Esophagus squamous epithelium (tissue), 4 donors: ENCODE measurements at regions not wholly inside any gene's neighbourhood (a gene's known extent, or its start where the extent isn't known, plus 50 kb on each side); places are given as distances from the start of the nearest gene placed in this dataset.

Experiments used
- POLR2A ChIP-seq, 4 donors: fragments of 450-650 bp; IDR thresholded peaks; one replicate each; pipeline ENCODE4 v1.6.1; 2017; ENCODE audit warnings: antibody characterized with exemption in 4 of 4, mild to moderate bottlenecking in 4 of 4, moderate library complexity in 3 of 4
- TF ChIP-seq, protein P1 (sequence below), 6 experiments: fragments of 450-650 bp in 4 of 6; fragments of 200-600 bp in 2 of 6; sonication (generic) in 2 of 6; IDR thresholded peaks; one replicate each; pipeline ENCODE4 v1.5.1; 2016 to 2019; ENCODE audit warnings: antibody characterized with exemption in 6 of 6, mild to moderate bottlenecking in 4 of 6, moderate library complexity in 4 of 6

DNA sequence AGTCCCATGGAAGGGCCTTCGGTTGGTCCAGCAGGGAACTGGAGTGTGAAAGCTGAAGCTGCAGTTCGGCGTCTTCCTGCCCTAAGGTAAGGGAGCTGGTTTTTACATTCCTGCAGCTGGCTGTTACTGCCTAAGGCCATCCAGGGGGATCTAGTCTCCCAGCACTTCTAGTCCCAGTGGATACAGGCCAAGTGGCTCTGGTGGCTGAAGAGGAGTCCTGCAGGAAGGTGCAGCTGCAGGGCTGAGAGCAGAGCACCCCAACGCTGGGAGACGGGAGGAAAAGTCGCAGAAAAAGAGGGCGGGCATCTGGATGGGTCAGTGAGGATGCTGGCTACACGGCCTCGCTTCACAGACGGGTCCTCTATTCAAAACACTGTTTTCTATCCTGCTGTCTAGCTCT lies 225.0 kb upstream of the HS6ST1 start:
- TF ChIP-seq, protein P1, sequence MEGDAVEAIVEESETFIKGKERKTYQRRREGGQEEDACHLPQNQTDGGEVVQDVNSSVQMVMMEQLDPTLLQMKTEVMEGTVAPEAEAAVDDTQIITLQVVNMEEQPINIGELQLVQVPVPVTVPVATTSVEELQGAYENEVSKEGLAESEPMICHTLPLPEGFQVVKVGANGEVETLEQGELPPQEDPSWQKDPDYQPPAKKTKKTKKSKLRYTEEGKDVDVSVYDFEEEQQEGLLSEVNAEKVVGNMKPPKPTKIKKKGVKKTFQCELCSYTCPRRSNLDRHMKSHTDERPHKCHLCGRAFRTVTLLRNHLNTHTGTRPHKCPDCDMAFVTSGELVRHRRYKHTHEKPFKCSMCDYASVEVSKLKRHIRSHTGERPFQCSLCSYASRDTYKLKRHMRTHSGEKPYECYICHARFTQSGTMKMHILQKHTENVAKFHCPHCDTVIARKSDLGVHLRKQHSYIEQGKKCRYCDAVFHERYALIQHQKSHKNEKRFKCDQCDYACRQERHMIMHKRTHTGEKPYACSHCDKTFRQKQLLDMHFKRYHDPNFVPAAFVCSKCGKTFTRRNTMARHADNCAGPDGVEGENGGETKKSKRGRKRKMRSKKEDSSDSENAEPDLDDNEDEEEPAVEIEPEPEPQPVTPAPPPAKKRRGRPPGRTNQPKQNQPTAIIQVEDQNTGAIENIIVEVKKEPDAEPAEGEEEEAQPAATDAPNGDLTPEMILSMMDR (IDR thresholded peaks at IDR 0.05), result no peak
- TF ChIP-seq POLR2A (IDR thresholded peaks at IDR 0.05), result no peak
